K562 (cell line): ENCODE measurements at regions not wholly inside any gene's neighbourhood (a gene's known extent, or its start where the extent isn't known, plus 50 kb on each side); places are given as distances from the start of the nearest gene placed in this dataset.

Experiments
- ATAC-seq: fragments of 200-7000 bp; cut with Tn5 transposase; 3 replicates; pipeline ENCODE4 v1.9.1; 2020; ENCODE audit warnings: moderate library complexity
- BruUV-seq: library from RNA; stranded (reverse); fragments of 400-500 nt; replicated peaks from 2 replicates; lab custom pipeline; 2021; lab: Mats Ljungman, UMichigan
- CTCF ChIA-PET: fragments of 300-600 bp; formaldehyde crosslinking; extraction: SDS; loops from one replicate; lab custom pipeline; 2021; ENCODE audit warnings: low intra/inter-chr PET ratio; lab: Yijun Ruan, JAX
- POLR2A ChIA-PET: fragments of 300-600, 350-650 bp; sonication (Branson Sonifier 250); formaldehyde crosslinking; extraction: SDS; loops from one replicate; lab custom pipeline; 2021; ENCODE audit warnings: antibody characterized with exemption, inconsistent platforms; lab: Yijun Ruan, JAX
- DNase-seq, 4 experiments: peaks; one replicate each; pipeline versions ENCODE4 v3.0.0 to v3.0.0-alpha.2; 2011 to 2018; ENCODE audit warnings: low spot score in 3 of 4, mixed read lengths in 3 of 4; ENCODE audit errors: extremely low read depth in 1 of 4
- FAIRE-seq: peaks from 2 replicates; lab custom pipeline; 2011; peaks lifted over from hg19 to GRCh38; lab: Jason Lieb, UNC
- H2AFZ ChIP-seq: 2 replicates; pipeline ENCODE4 v1.6.0; 2011; ENCODE audit warnings: low read depth, low read length, control low read depth, inconsistent platforms
- H3K27ac ChIP-seq: fragments of 200-600 bp; 3 replicates; pipeline ENCODE4 v1.8.0; 2011; ENCODE audit warnings: low read depth, mild to moderate bottlenecking, control low read depth, inconsistent platforms, low read length, moderate library complexity, mixed read lengths; ENCODE audit errors: extremely low read depth
- H3K27me3 ChIP-seq, 2 experiments: fragments of 300-600 bp in 1 of 2; 2 replicates in 1 of 2; 3 replicates in 1 of 2; pipeline versions ENCODE4 v1.6.0 to v1.8.0; 2011; ENCODE audit warnings: inconsistent platforms in 2 of 2, low read length in 2 of 2, mild to moderate bottlenecking in 1 of 2, mixed read lengths in 1 of 2, moderate library complexity in 1 of 2; ENCODE audit not compliant: control insufficient read depth in 2 of 2, insufficient read depth in 2 of 2
- H3K36me3 ChIP-seq: fragments of 300-600 bp; 3 replicates; pipeline ENCODE4 v1.8.0; 2011; ENCODE audit warnings: mild to moderate bottlenecking, low read length, inconsistent platforms; ENCODE audit not compliant: control insufficient read depth, insufficient read depth
- H3K4me1 ChIP-seq, 2 experiments: fragments of 200-600 bp in 1 of 2; replicated peaks in 1 of 2; 2 replicates in 1 of 2; 3 replicates in 1 of 2; pipeline versions ENCODE4 v1.5.1 to v1.8.0; 2011; ENCODE audit warnings: inconsistent platforms in 2 of 2, low read length in 2 of 2, mild to moderate bottlenecking in 1 of 2, mixed read lengths in 1 of 2, moderate library complexity in 1 of 2; ENCODE audit not compliant: control insufficient read depth in 2 of 2, insufficient read depth in 2 of 2
- H3K4me2 ChIP-seq: 2 replicates; pipeline ENCODE4 v1.6.1; 2011; ENCODE audit warnings: low read length, control low read depth, inconsistent platforms, mixed read lengths; ENCODE audit not compliant: insufficient read depth
- H3K4me3 ChIP-seq: fragments of 200-600 bp; sonication (generic), shearing (Covaris generic); 2 replicates; pipeline ENCODE4 v1.5.1; 2016; ENCODE audit warnings: control low read depth, inconsistent platforms
- H3K79me2 ChIP-seq: fragments of 200-600 bp; 3 replicates; pipeline ENCODE4 v1.8.0; 2011; ENCODE audit warnings: low read length, inconsistent platforms; ENCODE audit not compliant: control insufficient read depth, insufficient read depth
- H3K9ac ChIP-seq, 2 experiments: 2 replicates each; pipeline versions ENCODE4 v1.6.0 to v1.6.1; 2011; ENCODE audit warnings: low read depth in 2 of 2, low read length in 2 of 2, control low read depth in 1 of 2, inconsistent platforms in 1 of 2, mild to moderate bottlenecking in 1 of 2, mixed read lengths in 1 of 2; ENCODE audit not compliant: insufficient read depth in 1 of 2
- H3K9me1 ChIP-seq: one replicate; pipeline ENCODE4 v1.6.0; 2011; ENCODE audit warnings: inconsistent platforms, mild to moderate bottlenecking, low read length, moderate library complexity; ENCODE audit not compliant: control insufficient read depth, insufficient read depth
- H3K9me3 ChIP-seq: replicated peaks from 2 replicates; pipeline ENCODE4 v1.5.1; 2011; ENCODE audit warnings: low read depth, low read length, inconsistent platforms; ENCODE audit not compliant: control insufficient read depth, insufficient read depth
- H4K20me1 ChIP-seq: replicated peaks from 2 replicates; pipeline ENCODE4 v1.6.1; 2011; ENCODE audit warnings: low read length, inconsistent platforms, mixed read lengths; ENCODE audit not compliant: control insufficient read depth, insufficient read depth
- RBM22 ChIP-seq: fragments of 200-400 bp; formaldehyde crosslinking; IDR thresholded peaks from 2 replicates; pipeline ENCODE4 v1.6.1; 2018; ENCODE audit warnings: low read length, low read depth; ENCODE audit not compliant: poor library complexity, severe bottlenecking
- SMC3 ChIP-seq: conservative IDR thresholded peaks from 2 replicates; pipeline ENCODE4 v1.6.1; 2011; ENCODE audit warnings: low read depth, low read length, improper control_type of control experiment; ENCODE audit not compliant: insufficient read depth
- STAG1 ChIP-seq: sonication (generic); formaldehyde crosslinking; IDR thresholded peaks from 2 replicates; pipeline ENCODE4 v1.5.0; 2020; ENCODE audit warnings: missing genetic modification reagents, borderline replicate concordance
- TCF7L2 ChIP-seq: fragments of 150-350 bp; IDR thresholded peaks from 2 replicates; pipeline ENCODE4 v1.6.1; 2016; ENCODE audit warnings: low read depth, mild to moderate bottlenecking, low read length, moderate library complexity
- ZNF197 ChIP-seq: fragments of 200-800 bp; sonication (Bioruptor generic); IDR thresholded peaks from 2 replicates; pipeline ENCODE4 v1.6.1; 2016; ENCODE audit warnings: low read depth, missing genetic modification characterization, missing compliant biosample characterization
- ZNF436 ChIP-seq: fragments of 250-450, 450-650 bp; sonication (Bioruptor Pico); formaldehyde crosslinking; IDR thresholded peaks from 2 replicates; pipeline ENCODE4 v1.7.0; 2020; ENCODE audit warnings: mild to moderate bottlenecking
- ZNF780A ChIP-seq: fragments of 250-450 bp; sonication (Bioruptor Pico); IDR thresholded peaks from 2 replicates; pipeline ENCODE4 v1.5.0; 2021; ENCODE audit warnings: mild to moderate bottlenecking
- WGBS: fragments of 100-300 bp; shearing (Covaris generic); methylation state at CpG from one replicate; pipeline ENCODE4 v1.1.6; 2016; ENCODE audit warnings: low coverage, mixed read lengths; ENCODE audit not compliant: insufficient coverage; ENCODE audit errors: missing lambda C conversion rate; 5-methylcytosine and 5-hydroxymethylcytosine counted together
- in situ Hi-C: fragments of 300-500 bp; cut with MboI; formaldehyde crosslinking; loops from 4 replicates; pipeline ENCODE4 v1.15.0; 2018; ENCODE audit warnings: inconsistent platforms, mixed read lengths
- intact Hi-C: fragments of 100-400 bp; cut with micrococcal nuclease; formaldehyde crosslinking; loops from 2 replicates; pipeline ENCODE4 v1.14.2; 2022
- TF ChIP-seq, protein P1 (sequence below): IDR thresholded peaks from 2 replicates; pipeline ENCODE4 v1.6.1; 2014; ENCODE audit warnings: antibody characterized with exemption
- TF ChIP-seq, protein P2 (sequence below), 3 experiments: IDR thresholded peaks in 2 of 3; conservative IDR thresholded peaks in 1 of 3; 2 replicates each; pipeline ENCODE4 v1.5.1; 2011 to 2012; ENCODE audit warnings: low read length in 3 of 3, mild to moderate bottlenecking in 3 of 3, control low read depth in 2 of 3, improper control_type of control experiment in 1 of 3, inconsistent platforms in 1 of 3, low read depth in 1 of 3, mixed read lengths in 1 of 3, moderate library complexity in 1 of 3; ENCODE audit not compliant: insufficient read depth in 2 of 3
- TF ChIP-seq, protein P3 (sequence below), 2 experiments: fragments of 450-650 bp; formaldehyde crosslinking in 1 of 2; IDR thresholded peaks; 2 replicates each; pipeline versions ENCODE4 v1.4.0 to v1.6.1; 2014 to 2020; ENCODE audit warnings: mild to moderate bottlenecking in 2 of 2, borderline replicate concordance in 1 of 2, low read depth in 1 of 2

DNA sequence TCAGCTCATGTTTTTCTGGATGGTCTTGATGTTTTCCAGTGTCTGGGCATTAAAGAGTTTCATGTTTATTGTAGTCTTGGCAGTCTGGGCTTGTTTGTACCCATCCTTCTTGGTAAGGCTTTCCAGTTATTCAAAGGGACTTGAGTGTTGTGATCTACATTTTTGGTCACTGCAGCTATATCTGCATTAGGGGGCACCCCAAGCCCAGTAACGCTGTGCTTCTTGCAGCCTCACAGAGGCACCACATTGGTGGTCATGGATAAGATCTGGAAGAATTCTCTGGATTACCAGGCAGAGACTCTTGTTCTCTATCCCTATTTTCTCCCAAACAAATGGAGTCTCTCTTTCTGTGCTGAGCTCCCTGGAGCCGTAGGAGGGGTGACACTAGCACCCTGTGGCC lies 451.5 kb upstream of the FAT3 start:
- ChIA-PET POLR2A (no interaction called here), CTCF (no interaction called here)
- Histone ChIP-seq H3K9me1 (no peaks in the 10 kb centered on the region), H3K9me3 (no peaks in the 10 kb centered on the region), H3K79me2 (no peaks in the 10 kb centered on the region), H3K27ac (no peak overlapping the region), H3K4me3 (no peak overlapping the region), H2AFZ (no peak overlapping the region), H3K4me1 (no peaks in the 10 kb centered on the region), H3K4me2 (no peak overlapping the region), H4K20me1 (no peaks in the 10 kb centered on the region), H3K27me3 (no peaks in the 10 kb centered on the region), H3K9ac (no peak overlapping the region), H3K36me3 (no peaks in the 10 kb centered on the region)
- in situ Hi-C loops (no loop called here), intact Hi-C loops (no loop called here)
- ATAC-seq (peak; percentile 78), DNase-seq (peak in 1 of 4 experiments; percentile 38), FAIRE-seq (no peak)
- WGBS: 17% methylated on average over 2 of the region's 2 CpGs
- no TSS peak for BruUV-seq
- TF ChIP-seq TCF7L2 (no peak), ZNF197 (CRISPR knock-in tag) (no peak), SMC3 (0 out of 2 replicates have a peak, but pooled peaks have one; percentile 11), STAG1 (peak; percentile 28; the same call in 1 of the 2 replicates), ZNF436 (CRISPR knock-in tag) (no peak), RBM22 (no peak), ZNF780A (CRISPR knock-in tag) (no peak)
- TF ChIP-seq, protein P1, sequence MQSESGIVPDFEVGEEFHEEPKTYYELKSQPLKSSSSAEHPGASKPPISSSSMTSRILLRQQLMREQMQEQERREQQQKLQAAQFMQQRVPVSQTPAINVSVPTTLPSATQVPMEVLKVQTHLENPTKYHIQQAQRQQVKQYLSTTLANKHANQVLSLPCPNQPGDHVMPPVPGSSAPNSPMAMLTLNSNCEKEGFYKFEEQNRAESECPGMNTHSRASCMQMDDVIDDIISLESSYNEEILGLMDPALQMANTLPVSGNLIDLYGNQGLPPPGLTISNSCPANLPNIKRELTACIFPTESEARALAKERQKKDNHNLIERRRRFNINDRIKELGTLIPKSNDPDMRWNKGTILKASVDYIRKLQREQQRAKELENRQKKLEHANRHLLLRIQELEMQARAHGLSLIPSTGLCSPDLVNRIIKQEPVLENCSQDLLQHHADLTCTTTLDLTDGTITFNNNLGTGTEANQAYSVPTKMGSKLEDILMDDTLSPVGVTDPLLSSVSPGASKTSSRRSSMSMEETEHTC: no peak
- TF ChIP-seq, protein P2, sequence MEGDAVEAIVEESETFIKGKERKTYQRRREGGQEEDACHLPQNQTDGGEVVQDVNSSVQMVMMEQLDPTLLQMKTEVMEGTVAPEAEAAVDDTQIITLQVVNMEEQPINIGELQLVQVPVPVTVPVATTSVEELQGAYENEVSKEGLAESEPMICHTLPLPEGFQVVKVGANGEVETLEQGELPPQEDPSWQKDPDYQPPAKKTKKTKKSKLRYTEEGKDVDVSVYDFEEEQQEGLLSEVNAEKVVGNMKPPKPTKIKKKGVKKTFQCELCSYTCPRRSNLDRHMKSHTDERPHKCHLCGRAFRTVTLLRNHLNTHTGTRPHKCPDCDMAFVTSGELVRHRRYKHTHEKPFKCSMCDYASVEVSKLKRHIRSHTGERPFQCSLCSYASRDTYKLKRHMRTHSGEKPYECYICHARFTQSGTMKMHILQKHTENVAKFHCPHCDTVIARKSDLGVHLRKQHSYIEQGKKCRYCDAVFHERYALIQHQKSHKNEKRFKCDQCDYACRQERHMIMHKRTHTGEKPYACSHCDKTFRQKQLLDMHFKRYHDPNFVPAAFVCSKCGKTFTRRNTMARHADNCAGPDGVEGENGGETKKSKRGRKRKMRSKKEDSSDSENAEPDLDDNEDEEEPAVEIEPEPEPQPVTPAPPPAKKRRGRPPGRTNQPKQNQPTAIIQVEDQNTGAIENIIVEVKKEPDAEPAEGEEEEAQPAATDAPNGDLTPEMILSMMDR (IDR thresholded peaks at IDR 0.05 in 2 of 3, conservative IDR thresholded peaks at IDR 0.05 in 1 of 3; ENCODE audit: insufficient read depth in 2 of 3, low read depth in 1 of 3, low read length in 3 of 3): peak; percentile 22 to 35 (median 32); a peak in 3 of 6 replicates
- TF ChIP-seq, protein P3, sequence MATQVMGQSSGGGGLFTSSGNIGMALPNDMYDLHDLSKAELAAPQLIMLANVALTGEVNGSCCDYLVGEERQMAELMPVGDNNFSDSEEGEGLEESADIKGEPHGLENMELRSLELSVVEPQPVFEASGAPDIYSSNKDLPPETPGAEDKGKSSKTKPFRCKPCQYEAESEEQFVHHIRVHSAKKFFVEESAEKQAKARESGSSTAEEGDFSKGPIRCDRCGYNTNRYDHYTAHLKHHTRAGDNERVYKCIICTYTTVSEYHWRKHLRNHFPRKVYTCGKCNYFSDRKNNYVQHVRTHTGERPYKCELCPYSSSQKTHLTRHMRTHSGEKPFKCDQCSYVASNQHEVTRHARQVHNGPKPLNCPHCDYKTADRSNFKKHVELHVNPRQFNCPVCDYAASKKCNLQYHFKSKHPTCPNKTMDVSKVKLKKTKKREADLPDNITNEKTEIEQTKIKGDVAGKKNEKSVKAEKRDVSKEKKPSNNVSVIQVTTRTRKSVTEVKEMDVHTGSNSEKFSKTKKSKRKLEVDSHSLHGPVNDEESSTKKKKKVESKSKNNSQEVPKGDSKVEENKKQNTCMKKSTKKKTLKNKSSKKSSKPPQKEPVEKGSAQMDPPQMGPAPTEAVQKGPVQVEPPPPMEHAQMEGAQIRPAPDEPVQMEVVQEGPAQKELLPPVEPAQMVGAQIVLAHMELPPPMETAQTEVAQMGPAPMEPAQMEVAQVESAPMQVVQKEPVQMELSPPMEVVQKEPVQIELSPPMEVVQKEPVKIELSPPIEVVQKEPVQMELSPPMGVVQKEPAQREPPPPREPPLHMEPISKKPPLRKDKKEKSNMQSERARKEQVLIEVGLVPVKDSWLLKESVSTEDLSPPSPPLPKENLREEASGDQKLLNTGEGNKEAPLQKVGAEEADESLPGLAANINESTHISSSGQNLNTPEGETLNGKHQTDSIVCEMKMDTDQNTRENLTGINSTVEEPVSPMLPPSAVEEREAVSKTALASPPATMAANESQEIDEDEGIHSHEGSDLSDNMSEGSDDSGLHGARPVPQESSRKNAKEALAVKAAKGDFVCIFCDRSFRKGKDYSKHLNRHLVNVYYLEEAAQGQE (IDR thresholded peaks at IDR 0.05; ENCODE audit: borderline replicate concordance): peak; percentile 63; the same call in 1 of the 2 replicates
- TF ChIP-seq, protein P3 (CRISPR knock-in tag; IDR thresholded peaks at IDR 0.05; ENCODE audit: low read depth): no peak
